Posterior vena cava (tissue), 2 donors: ENCODE measurements at regions not wholly inside any gene's neighbourhood (a gene's known extent, or its start where the extent isn't known, plus 50 kb on each side); places are given as distances from the start of the nearest gene placed in this dataset.
"Not testable (repeated sequence)": the region's sequence is repeated elsewhere in the genome, so short reads cannot be mapped to it uniquely, and the experiment has no call there.

ENCODE experiments used
- DNase-seq: peaks from one replicate; pipeline ENCODE4 v3.0.0-alpha.2; 2020; ENCODE audit warnings: low spot score
- intact Hi-C, 2 donors: fragments of 100-400 bp; cut with DNase I; formaldehyde crosslinking; loops; one replicate each; pipeline versions ENCODE4 v1.14.1 to v1.14.2; 2022 to 2023
- donor health status: DM: yes; HTN: yes; CAD: no.
- donor health status: DM: yes; HTN: yes; CAD: no.

- intact Hi-C loops: loop anchor here (10.0 kb wide), 1 partner anchor 293 kb away; no protein-coding TSS in a partner anchor
- DNase-seq: no peak
Observed at GRCh38 chr10:15432266-15432665, 61.2 kb upstream of the FAM171A1 start.

- intact Hi-C loops: loop anchor here (10.0 kb wide), 1 partner anchor 294 kb away; no protein-coding TSS in a partner anchor
- DNase-seq: no peak
Observed at GRCh38 chr10:15430969-15431771, 60.1 kb upstream of the FAM171A1 start.

GRCh38 chr10:15428681-15429080 is 57.6 kb upstream of the FAM171A1 start:
- intact Hi-C loops: loop anchor here in 1 of 2 donors (10.0 kb wide), 1 partner anchor 406 kb away; no protein-coding TSS in a partner anchor
- DNase-seq: no peak

GRCh38 chr10:15427843-15428414 is 56.8 kb upstream of the FAM171A1 start:
- intact Hi-C loops: loop anchor here in 1 of 2 donors (10.0 kb wide), 1 partner anchor 407 kb away; no protein-coding TSS in a partner anchor
- no peak for DNase-seq

- no peak for DNase-seq
- intact Hi-C loops: loop anchor here in 1 of 2 donors (10.0 kb wide), 1 partner anchor 408 kb away; no protein-coding TSS in a partner anchor
Observed at GRCh38 chr10:15426558-15426957, 55.5 kb upstream of the FAM171A1 start.

GRCh38 chr10:15426115-15426514 is 55.0 kb upstream of the FAM171A1 start:
- DNase-seq: no peak
- intact Hi-C loops: loop anchor here in 1 of 2 donors (10.0 kb wide), 1 partner anchor 409 kb away; no protein-coding TSS in a partner anchor

GRCh38 chr10:15421875-15422274 is 50.8 kb upstream of the FAM171A1 start:
- intact Hi-C loops: loop anchor here (5.0 to 10.0 kb wide), 2 partner anchors 150 to 413 kb away; no protein-coding TSS in a partner anchor
- not testable (repeated sequence) for DNase-seq
